Sigmoid colon (tissue), 4 donors: ENCODE measurements at regions not wholly inside any gene's neighbourhood (a gene's known extent, or its start where the extent isn't known, plus 50 kb on each side); places are given as distances from the start of the nearest gene placed in this dataset.

Experiments used
- CTCF ChIP-seq, 4 experiments: fragments of 450-650 bp in 3 of 4; fragments of 200-600 bp in 1 of 4; IDR thresholded peaks; one replicate each; pipeline ENCODE4 v1.5.1; 2016 to 2019; ENCODE audit warnings: antibody characterized with exemption in 4 of 4, mild to moderate bottlenecking in 3 of 4, moderate library complexity in 2 of 4
- POLR2AphosphoS5 ChIP-seq, 4 donors: sonication (generic); formaldehyde crosslinking; IDR thresholded peaks; one replicate each; pipeline ENCODE4 v1.6.1; 2017; ENCODE audit warnings: antibody characterized with exemption in 4 of 4

GRCh38 chr16:6678586-6678985 lies 654.1 kb upstream of the RBFOX1 start:
- TF ChIP-seq CTCF (IDR thresholded peaks at IDR 0.05) (no peak), POLR2AphosphoS5 (IDR thresholded peaks at IDR 0.05) (no peak)
